Trophoblast cell (in vitro differentiated cells and primary cell): ENCODE measurements at regions not wholly inside any gene's neighbourhood (a gene's known extent, or its start where the extent isn't known, plus 50 kb on each side); places are given as distances from the start of the nearest gene placed in this dataset.

Experiments used
- DNase-seq, 2 donors: peaks; one replicate each; pipeline ENCODE4 v3.0.0-alpha.2; 2016
- H2AFZ ChIP-seq: 2 replicates; pipeline ENCODE4 v1.6.1; 2013; ENCODE audit warnings: low read length, moderate library complexity, mild to moderate bottlenecking; ENCODE audit not compliant: insufficient read depth, poor library complexity
- H2AK5ac ChIP-seq: 2 replicates; pipeline ENCODE4 v1.6.1; 2013; ENCODE audit warnings: mild to moderate bottlenecking, low read length
- H2BK120ac ChIP-seq: 2 replicates; pipeline ENCODE4 v1.6.1; 2013; ENCODE audit warnings: low read length, mild to moderate bottlenecking, moderate library complexity; ENCODE audit not compliant: insufficient read depth, poor library complexity
- H2BK12ac ChIP-seq: 2 replicates; pipeline ENCODE4 v1.6.1; 2013; ENCODE audit warnings: mild to moderate bottlenecking, low read length, moderate library complexity
- H2BK5ac ChIP-seq: 2 replicates; pipeline ENCODE4 v1.6.1; 2013; ENCODE audit warnings: low read length, low read depth, moderate library complexity, mild to moderate bottlenecking; ENCODE audit not compliant: poor library complexity
- H3K14ac ChIP-seq: 2 replicates; pipeline ENCODE4 v1.6.1; 2013; ENCODE audit warnings: mild to moderate bottlenecking, low read length
- H3K18ac ChIP-seq: 2 replicates; pipeline ENCODE4 v1.6.1; 2013; ENCODE audit warnings: mild to moderate bottlenecking, low read length
- H3K23ac ChIP-seq: 2 replicates; pipeline ENCODE4 v1.6.1; 2013; ENCODE audit warnings: low read length
- H3K27ac ChIP-seq: 2 replicates; pipeline ENCODE4 v1.5.1; 2013; ENCODE audit warnings: low read depth, mild to moderate bottlenecking, inconsistent platforms, low read length, moderate library complexity
- H3K27me3 ChIP-seq: 2 replicates; pipeline ENCODE4 v1.6.1; 2013; ENCODE audit warnings: inconsistent platforms, mild to moderate bottlenecking, low read length, moderate library complexity; ENCODE audit not compliant: insufficient read depth
- H3K36me3 ChIP-seq, 2 experiments: 1 replicate in 1 of 2; 2 replicates in 1 of 2; pipeline ENCODE4 v1.6.1; 2013; ENCODE audit warnings: low read length in 2 of 2, mild to moderate bottlenecking in 2 of 2, moderate library complexity in 1 of 2; ENCODE audit not compliant: insufficient read depth in 2 of 2, control insufficient read depth in 1 of 2
- H3K4ac ChIP-seq: 2 replicates; pipeline ENCODE4 v1.6.1; 2013; ENCODE audit warnings: low read depth, mild to moderate bottlenecking, low read length, moderate library complexity
- H3K4me1 ChIP-seq, 2 experiments: 1 replicate in 1 of 2; 2 replicates in 1 of 2; pipeline ENCODE4 v1.6.1; 2013; ENCODE audit warnings: low read length in 2 of 2, mild to moderate bottlenecking in 2 of 2, moderate library complexity in 1 of 2; ENCODE audit not compliant: insufficient read depth in 2 of 2, control insufficient read depth in 1 of 2
- H3K4me2 ChIP-seq: 2 replicates; pipeline ENCODE4 v1.6.1; 2013; ENCODE audit warnings: inconsistent platforms, mild to moderate bottlenecking, low read length, moderate library complexity
- H3K4me3 ChIP-seq: 2 replicates; pipeline ENCODE4 v1.5.1; 2013; ENCODE audit warnings: mild to moderate bottlenecking, low read depth, low read length, inconsistent platforms
- H3K79me1 ChIP-seq: one replicate; pipeline ENCODE4 v1.6.1; 2013; ENCODE audit warnings: low read length
- H3K79me2 ChIP-seq: 2 replicates; pipeline ENCODE4 v1.6.1; 2013; ENCODE audit warnings: low read length, mild to moderate bottlenecking; ENCODE audit not compliant: control insufficient read depth, insufficient read depth, poor library complexity
- H3K9ac ChIP-seq: 2 replicates; pipeline ENCODE4 v1.6.1; 2013; ENCODE audit warnings: mild to moderate bottlenecking, low read length
- H3K9me3 ChIP-seq: 2 replicates; pipeline ENCODE4 v1.6.1; 2013; ENCODE audit warnings: low read depth, mild to moderate bottlenecking, control low read depth, inconsistent platforms, low read length; ENCODE audit not compliant: insufficient read depth
- H4K12ac ChIP-seq: 2 replicates; pipeline ENCODE4 v1.6.1; 2013; ENCODE audit warnings: low read depth, mild to moderate bottlenecking, low read length, moderate library complexity
- H4K8ac ChIP-seq: 2 replicates; pipeline ENCODE4 v1.6.1; 2013; ENCODE audit warnings: low read depth, mild to moderate bottlenecking, low read length, moderate library complexity
- H4K91ac ChIP-seq: one replicate; pipeline ENCODE4 v1.6.1; 2013; ENCODE audit warnings: low read depth, mild to moderate bottlenecking, low read length, moderate library complexity
- WGBS: extraction: QIAGEN DNeasy Blood & Tissue Kit; methylation state at CpG from one replicate; pipeline ENCODE4 v1.1.7; 2013; ENCODE audit warnings: missing lambda C conversion rate; ENCODE audit not compliant: insufficient read length, insufficient coverage; ENCODE audit errors: extremely low coverage; 5-methylcytosine and 5-hydroxymethylcytosine counted together

DNA sequence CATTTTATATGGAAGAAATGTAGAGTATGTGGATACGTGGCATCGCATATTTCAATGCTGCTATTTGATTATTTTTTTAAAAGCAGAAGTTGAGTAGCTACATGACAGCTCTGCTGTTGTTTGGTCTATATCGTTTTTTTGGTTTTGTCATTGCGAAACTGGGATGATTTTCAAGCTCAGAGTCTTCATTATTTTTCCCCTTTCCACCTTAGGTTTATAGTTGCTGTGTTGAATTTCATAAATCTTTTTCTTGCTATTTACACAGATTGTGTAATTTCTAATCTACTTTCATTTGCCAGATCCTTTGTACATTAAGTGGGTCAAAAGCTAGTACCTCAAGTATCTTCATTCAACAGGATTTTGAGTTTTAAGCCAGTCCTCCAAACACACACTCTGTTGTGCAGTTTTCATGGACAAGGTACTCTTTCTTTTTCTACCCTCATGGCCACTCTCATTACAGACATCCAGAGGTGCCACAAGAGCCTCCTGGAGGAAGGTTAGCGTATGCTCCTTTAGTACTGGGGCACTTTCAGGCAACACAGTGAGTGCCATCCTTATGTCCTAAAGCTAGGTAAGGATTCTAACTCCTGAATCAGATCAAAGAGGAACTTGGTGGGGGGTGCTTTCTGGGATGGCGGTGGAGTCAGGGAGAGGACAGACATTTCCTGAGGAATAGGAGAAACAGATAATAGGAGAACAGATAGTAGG, 123.2 kb downstream of the FHIP1A start:
- H3K9me3 ChIP-seq: no peaks in the 10 kb centered on the region
- WGBS: no CpG with 5 or more reads among the region's 6 CpGs

DNA sequence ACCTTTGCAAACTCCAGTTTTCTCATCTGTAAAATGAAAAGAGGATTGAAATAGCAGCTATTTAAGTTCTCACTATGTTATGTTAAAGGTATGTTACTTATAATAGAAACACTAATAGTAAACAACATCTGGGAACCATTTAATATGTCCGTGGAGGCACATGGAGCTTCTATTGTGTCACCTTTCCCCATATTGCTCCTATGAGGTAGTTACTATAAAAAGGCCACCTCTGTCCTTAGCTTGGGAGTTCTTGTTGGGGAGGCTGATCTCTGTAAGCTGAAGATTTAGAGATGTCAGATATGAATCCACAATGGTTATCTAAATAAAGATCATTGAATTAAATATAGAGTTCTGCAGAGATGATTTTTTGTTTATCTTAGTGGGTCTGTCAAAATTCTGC, 125.2 kb downstream of the FHIP1A start:
- no peak overlapping the region for H2AK5ac ChIP-seq
- no CpG with 5 or more reads among the region's 1 CpG for WGBS
- H3K4ac ChIP-seq: no peak overlapping the region
- H2BK5ac ChIP-seq: no peak overlapping the region
- H3K4me2 ChIP-seq: no peak overlapping the region
- H4K8ac ChIP-seq: no peak overlapping the region
- no peak overlapping the region for H3K4me3 ChIP-seq
- H3K79me2 ChIP-seq: no peaks in the 10 kb centered on the region
- no peak overlapping the region for H3K18ac ChIP-seq
- no peaks in the 10 kb centered on the region for H3K9me3 ChIP-seq
- H3K4me1 ChIP-seq: no peaks in the 10 kb centered on the region
- no peak overlapping the region for H3K23ac ChIP-seq
- H3K14ac ChIP-seq: no peak overlapping the region
- no peaks in the 10 kb centered on the region for H3K27me3 ChIP-seq
- H2AFZ ChIP-seq: no peak overlapping the region
- no peak overlapping the region for H3K27ac ChIP-seq
- no peak for DNase-seq
- no peak overlapping the region for H3K9ac ChIP-seq
- H4K12ac ChIP-seq: no peak overlapping the region
- no peaks in the 10 kb centered on the region for H3K79me1 ChIP-seq
- no peak overlapping the region for H4K91ac ChIP-seq
- no peak overlapping the region for H2BK120ac ChIP-seq
- no peaks in the 10 kb centered on the region for H3K36me3 ChIP-seq
- H2BK12ac ChIP-seq: no peak overlapping the region

More for the DNA sequence above, 123.2 kb downstream of the FHIP1A start:
- Histone ChIP-seq H3K4ac (no peak overlapping the region), H2AFZ (no peak overlapping the region), H3K4me2 (no peak overlapping the region), H2BK12ac (no peak overlapping the region), H2BK120ac (no peak overlapping the region), H4K12ac (no peak overlapping the region), H3K79me2 (no peaks in the 10 kb centered on the region), H3K18ac (no peak overlapping the region), H3K4me1 (no peaks in the 10 kb centered on the region), H3K4me3 (no peak overlapping the region), H3K9ac (no peak overlapping the region), H3K36me3 (no peaks in the 10 kb centered on the region), H3K79me1 (no peaks in the 10 kb centered on the region), H3K27ac (no peak overlapping the region), H2AK5ac (no peak overlapping the region), H4K91ac (no peak overlapping the region), H2BK5ac (no peak overlapping the region), H3K14ac (no peak overlapping the region), H3K27me3 (no peaks in the 10 kb centered on the region), H4K8ac (no peak overlapping the region), H3K23ac (no peak overlapping the region)
- DNase-seq: peak in 1 of 2 donors; percentile 7

DNA sequence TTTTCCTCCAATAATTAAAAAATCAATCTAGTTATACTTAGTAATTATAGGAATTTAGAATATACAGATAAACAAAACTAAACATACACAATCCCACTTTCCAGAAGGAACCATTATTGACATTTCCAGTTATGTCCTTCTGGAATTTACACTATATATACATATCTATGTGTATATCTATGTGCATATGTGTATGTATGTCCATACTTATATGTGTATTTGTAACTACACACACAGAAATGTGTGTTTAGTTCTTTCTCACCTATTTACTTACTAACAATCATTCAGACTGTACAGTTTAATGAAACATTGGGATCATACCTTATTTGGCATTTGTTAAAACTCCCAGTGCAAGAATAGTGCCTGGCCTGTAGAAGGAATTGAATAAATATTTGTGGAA, 126.4 kb downstream of the FHIP1A start:
- Histone ChIP-seq H2BK12ac (no peak overlapping the region), H4K8ac (no peak overlapping the region), H3K9me3 (no peaks in the 10 kb centered on the region), H3K4me1 (no peaks in the 10 kb centered on the region), H3K27ac (no peak overlapping the region), H3K36me3 (no peaks in the 10 kb centered on the region), H2BK120ac (no peak overlapping the region), H3K27me3 (no peaks in the 10 kb centered on the region), H4K91ac (no peak overlapping the region), H3K4me3 (no peak overlapping the region), H3K14ac (no peak overlapping the region), H2AFZ (no peak overlapping the region), H3K4ac (no peak overlapping the region), H2AK5ac (no peak overlapping the region), H4K12ac (no peak overlapping the region), H3K4me2 (no peak overlapping the region), H3K18ac (no peak overlapping the region), H3K23ac (no peak overlapping the region), H3K9ac (no peak overlapping the region), H3K79me2 (no peaks in the 10 kb centered on the region), H2BK5ac (no peak overlapping the region), H3K79me1 (no peaks in the 10 kb centered on the region)
- DNase-seq: no peak

DNA sequence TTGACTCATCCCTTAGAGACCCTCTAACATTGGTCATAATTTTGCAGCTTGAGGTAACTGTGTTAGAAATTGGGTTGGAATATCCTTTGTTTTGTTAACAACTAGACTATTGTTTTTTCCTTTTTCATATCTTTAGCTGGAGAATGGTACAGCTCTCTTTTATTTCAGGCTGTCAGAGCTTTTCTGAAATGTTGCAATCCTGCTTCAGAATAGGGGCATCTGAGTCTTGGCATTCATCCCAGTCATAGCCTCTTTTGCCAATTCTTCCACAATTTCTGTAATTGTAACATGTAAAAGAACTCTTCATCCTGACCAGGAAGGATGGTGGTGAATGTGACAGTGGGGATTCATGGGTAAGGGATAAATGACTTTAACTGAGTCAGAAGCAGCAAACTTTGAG, 128.7 kb downstream of the FHIP1A start:
- Histone ChIP-seq H2BK120ac (no peak overlapping the region), H4K12ac (no peak overlapping the region), H3K4ac (no peak overlapping the region), H3K36me3 (no peaks in the 10 kb centered on the region), H3K4me2 (no peak overlapping the region), H3K79me1 (no peaks in the 10 kb centered on the region), H3K27me3 (no peaks in the 10 kb centered on the region), H3K18ac (no peak overlapping the region), H3K27ac (no peak overlapping the region), H2AFZ (no peak overlapping the region), H3K4me3 (no peak overlapping the region), H2BK5ac (no peak overlapping the region), H2AK5ac (no peak overlapping the region), H3K79me2 (no peaks in the 10 kb centered on the region), H3K14ac (no peak overlapping the region), H3K9ac (no peak overlapping the region), H2BK12ac (no peak overlapping the region), H3K23ac (no peak overlapping the region), H4K8ac (no peak overlapping the region), H3K4me1 (peaks cover 0 to 9% of the 10 kb centered on the region in 2 experiments), H4K91ac (no peak overlapping the region), H3K9me3 (no peaks in the 10 kb centered on the region)
- DNase-seq: no peak
